T-cell (primary cell): ENCODE measurements at regions not wholly inside any gene's neighbourhood (a gene's known extent, or its start where the extent isn't known, plus 50 kb on each side); places are given as distances from the start of the nearest gene placed in this dataset.
"Not testable (repeated sequence)": the region's sequence is repeated elsewhere in the genome, so short reads cannot be mapped to it uniquely, and the experiment has no call there.

ENCODE experiments used
- ATAC-seq, 4 experiments: fragments of 200-7000 bp in 3 of 4; fragments of 150-1000 bp in 1 of 4; cut with Tn5 transposase; replicated peaks in 1 of 4; 1 replicate in 3 of 4; 2 replicates in 1 of 4; pipeline ENCODE4 v1.10.0; 2021; ENCODE audit warnings: moderate library complexity in 3 of 4, mild to moderate bottlenecking in 2 of 4, moderate number of reproducible peaks in 1 of 4
- CTCF ChIA-PET, 2 donors: fragments of 300-600 bp; sonication (Branson Sonifier 250); formaldehyde crosslinking; loops; one replicate each; lab custom pipeline; 2022; ENCODE audit warnings: antibody characterized with exemption in 2 of 2; lab: Charles Lee
- POLR2A ChIA-PET, 2 donors: fragments of 300-600 bp; sonication (Branson Sonifier 250); formaldehyde crosslinking; loops; one replicate each; lab custom pipeline; 2022; ENCODE audit warnings: antibody characterized with exemption in 2 of 2; lab: Charles Lee
- DNase-seq, 35 experiments: peaks; one replicate each; pipeline versions ENCODE4 v3.0.0 to v3.0.0-alpha.2; 2013 to 2023
- H3K27ac ChIP-seq: one replicate; pipeline ENCODE4 v1.5.1; 2013; ENCODE audit warnings: low read length
- H3K27me3 ChIP-seq, 2 experiments: replicated peaks in 1 of 2; 1 replicate in 1 of 2; 2 replicates in 1 of 2; pipeline versions ENCODE4 v1.6.1 to v1.7.0; 2013; ENCODE audit warnings: low read length in 1 of 2, mixed read lengths in 1 of 2; ENCODE audit not compliant: control insufficient read depth in 2 of 2, insufficient read depth in 2 of 2; ENCODE audit errors: extremely low read depth in 1 of 2
- H3K36me3 ChIP-seq, 2 donors: 1 replicate in 1 of 2; 2 replicates in 1 of 2; pipeline versions ENCODE4 v1.6.1 to v1.7.0; 2013; ENCODE audit warnings: low read length in 1 of 2; ENCODE audit not compliant: control insufficient read depth in 2 of 2, insufficient read depth in 1 of 2; ENCODE audit errors: extremely low read depth in 1 of 2
- H3K4me1 ChIP-seq, 2 experiments: 1 replicate in 1 of 2; 2 replicates in 1 of 2; pipeline versions ENCODE4 v1.6.1 to v1.7.0; 2013; ENCODE audit warnings: low read length in 2 of 2, mixed read lengths in 1 of 2; ENCODE audit not compliant: insufficient read depth in 2 of 2, control insufficient read depth in 1 of 2; ENCODE audit errors: extremely low read depth in 1 of 2
- H3K4me3 ChIP-seq, 2 donors: 1 replicate in 1 of 2; 2 replicates in 1 of 2; pipeline versions ENCODE4 v1.5.1 to v1.7.0; 2013; ENCODE audit warnings: mild to moderate bottlenecking in 2 of 2, low read length in 1 of 2, moderate library complexity in 1 of 2; ENCODE audit not compliant: control insufficient read depth in 1 of 2; ENCODE audit errors: extremely low read depth in 1 of 2
- H3K9me3 ChIP-seq: 2 replicates; pipeline ENCODE4 v1.7.0; 2013
- H3K27ac Mint-ChIP-seq, 2 donors: one replicate each; pipeline ENCODE4 v1.8.0; 2020 to 2021; ENCODE audit warnings: mild to moderate bottlenecking in 2 of 2, mixed read lengths in 2 of 2
- H3K27me3 Mint-ChIP-seq, 2 donors: one replicate each; pipeline ENCODE4 v1.8.0; 2021 to 2022; ENCODE audit warnings: mixed read lengths in 2 of 2
- H3K36me3 Mint-ChIP-seq: one replicate; pipeline ENCODE4 v1.8.0; 2021; ENCODE audit warnings: mixed read lengths
- H3K4me1 Mint-ChIP-seq, 3 donors: one replicate each; pipeline ENCODE4 v1.8.0; 2020 to 2022; ENCODE audit warnings: mixed read lengths in 3 of 3, mild to moderate bottlenecking in 1 of 3
- H3K4me3 Mint-ChIP-seq, 3 donors: one replicate each; pipeline ENCODE4 v1.8.0; 2020 to 2022; ENCODE audit warnings: mild to moderate bottlenecking in 3 of 3, mixed read lengths in 3 of 3, moderate library complexity in 3 of 3
- H3K9me3 Mint-ChIP-seq, 3 donors: one replicate each; pipeline ENCODE4 v1.8.0; 2020 to 2022; ENCODE audit warnings: mixed read lengths in 3 of 3
- WGBS: methylation state at CpG from one replicate; pipeline ENCODE4 v1.1.5; 2013; ENCODE audit warnings: missing lambda C conversion rate; ENCODE audit not compliant: insufficient coverage; 5-methylcytosine and 5-hydroxymethylcytosine counted together

DNA sequence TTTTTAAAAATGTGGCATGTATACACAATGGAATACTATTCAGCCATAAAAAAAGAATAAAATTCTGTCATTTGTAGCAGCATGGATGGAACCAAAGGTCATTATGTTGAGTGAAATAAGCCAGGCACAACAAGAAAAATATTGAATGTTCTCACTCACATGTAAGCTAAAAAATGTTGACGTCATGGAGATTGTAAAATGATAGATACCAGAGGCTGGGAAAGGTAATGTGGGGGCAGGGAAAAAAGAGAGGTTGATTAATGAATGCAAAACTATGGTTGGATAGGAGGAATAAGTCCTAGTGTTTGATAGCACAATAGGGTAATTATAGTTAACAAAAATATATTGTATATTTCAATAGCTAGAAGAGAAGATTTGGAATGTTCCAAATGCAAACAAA lies 89.1 kb upstream of the SLC35F3 start:
- DNase-seq (no peak), ATAC-seq (no peak)
- 57% methylated on average over 1 of the region's 1 CpG for WGBS
- Histone ChIP-seq H3K4me3 (no peak overlapping the region), H3K36me3 (no peaks in the 10 kb centered on the region), H3K27ac (no peak overlapping the region), H3K27me3 (peaks cover 0 to 4% of the 10 kb centered on the region in 2 experiments), H3K9me3 (no peaks in the 10 kb centered on the region), H3K4me1 (no peaks in the 10 kb centered on the region)
- no peaks in the 10 kb centered on the region for H3K4me1 Mint-ChIP-seq
- POLR2A ChIA-PET, result interaction anchor here in 1 of 2 donors (0.5 kb wide), 1 partner anchor 398 kb away, joined by 5 read pairs; no protein-coding TSS in a partner anchor
- H3K9me3 Mint-ChIP-seq, result no peaks in the 10 kb centered on the region
- H3K27me3 Mint-ChIP-seq, result peaks cover 17 to 38% of the 10 kb centered on the region in 2 donors
- H3K36me3 Mint-ChIP-seq, result no peaks in the 10 kb centered on the region
- H3K27ac Mint-ChIP-seq, result no peak overlapping the region
- H3K4me3 Mint-ChIP-seq, result no peak overlapping the region
- CTCF ChIA-PET, result no interaction called here

DNA sequence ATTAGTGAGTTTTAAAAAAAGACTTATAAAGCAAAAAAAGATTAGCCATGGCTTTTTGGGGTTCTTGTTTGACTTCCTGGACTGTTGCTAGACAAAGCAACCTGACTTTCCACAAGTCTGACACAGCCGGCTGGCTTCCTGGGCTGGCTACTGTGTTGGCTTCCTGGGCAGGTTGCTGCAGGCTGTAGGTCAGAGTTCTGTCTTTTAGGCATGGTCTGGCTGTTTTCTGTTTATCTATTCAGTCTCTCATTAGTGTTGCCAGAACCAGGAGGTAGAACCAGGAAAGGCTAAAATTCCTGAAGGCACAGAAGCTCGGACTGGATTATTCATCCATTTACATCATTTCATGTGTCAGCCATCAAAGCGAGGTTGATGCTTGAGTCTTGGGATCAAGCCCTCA lies 88.6 kb upstream of the SLC35F3 start:
- POLR2A ChIA-PET, result interaction anchor here in 1 of 2 donors (0.5 kb wide), 1 partner anchor 399 kb away, joined by 5 read pairs; no protein-coding TSS in a partner anchor
- H3K27ac Mint-ChIP-seq, result no peak overlapping the region
- WGBS, result 25% methylated on average over 1 of the region's 3 CpGs
- CTCF ChIA-PET, result no interaction called here
- no peak overlapping the region for H3K4me3 Mint-ChIP-seq
- H3K4me1 Mint-ChIP-seq, result no peaks in the 10 kb centered on the region
- H3K27me3 ChIP-seq, result peaks cover 0 to 7% of the 10 kb centered on the region in 2 experiments
- H3K4me1 ChIP-seq, result no peaks in the 10 kb centered on the region
- peaks cover 17 to 36% of the 10 kb centered on the region in 2 donors for H3K27me3 Mint-ChIP-seq
- no peaks in the 10 kb centered on the region for H3K36me3 ChIP-seq
- ATAC-seq (no peak), DNase-seq (no peak)
- H3K4me3 ChIP-seq, result no peak overlapping the region
- no peaks in the 10 kb centered on the region for H3K9me3 Mint-ChIP-seq
- H3K27ac ChIP-seq, result no peak overlapping the region
- H3K36me3 Mint-ChIP-seq, result no peaks in the 10 kb centered on the region
- no peaks in the 10 kb centered on the region for H3K9me3 ChIP-seq

DNA sequence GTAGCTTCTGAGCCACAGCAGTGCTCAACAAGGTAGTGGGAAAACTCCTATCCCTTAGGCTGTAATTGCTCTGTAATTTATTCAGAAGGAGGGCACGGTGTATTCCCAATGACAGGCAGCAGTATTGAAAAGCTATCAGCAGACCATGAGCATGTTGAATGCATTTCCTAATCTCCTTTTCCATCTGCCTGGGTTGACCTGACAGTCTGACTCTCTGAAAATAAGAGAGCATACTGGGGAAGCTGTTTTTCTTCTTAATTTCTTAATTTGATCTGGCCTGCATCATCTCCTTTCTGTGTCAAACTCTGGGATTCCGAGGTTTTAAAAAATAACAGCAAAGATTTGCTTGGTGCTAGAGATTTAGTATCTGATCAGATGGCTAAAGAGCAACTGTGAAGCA lies 88.1 kb upstream of the SLC35F3 start:
- Mint-ChIP-seq H3K9me3 (no peaks in the 10 kb centered on the region), H3K36me3 (no peaks in the 10 kb centered on the region), H3K27ac (no peak overlapping the region), H3K27me3 (peaks cover 13 to 34% of the 10 kb centered on the region in 2 donors), H3K4me1 (no peaks in the 10 kb centered on the region), H3K4me3 (no peak overlapping the region)
- Histone ChIP-seq H3K27me3 (peaks cover 0 to 7% of the 10 kb centered on the region in 2 experiments), H3K36me3 (no peaks in the 10 kb centered on the region), H3K4me1 (no peaks in the 10 kb centered on the region), H3K9me3 (no peaks in the 10 kb centered on the region), H3K27ac (no peak overlapping the region), H3K4me3 (no peak overlapping the region)
- no peak for ATAC-seq
- WGBS, result no CpG with 5 or more reads among the region's 2 CpGs
- no peak for DNase-seq
- POLR2A ChIA-PET, result no interaction called here
- CTCF ChIA-PET, result no interaction called here

- POLR2A ChIA-PET, result no interaction called here
- no peak for DNase-seq
- H3K9me3 ChIP-seq, result no peaks in the 10 kb centered on the region
- H3K27ac ChIP-seq, result no peak overlapping the region
- no CpG with 5 or more reads among the region's 1 CpG for WGBS
- H3K4me1 ChIP-seq, result no peaks in the 10 kb centered on the region
- H3K36me3 ChIP-seq, result no peaks in the 10 kb centered on the region
- H3K27me3 ChIP-seq, result peaks cover 0 to 16% of the 10 kb centered on the region in 2 experiments
- peaks cover 0 to 6% (median 5%) of the 10 kb centered on the region in 3 donors for H3K9me3 Mint-ChIP-seq
- H3K4me3 ChIP-seq, result no peak overlapping the region
- no peak overlapping the region for H3K27ac Mint-ChIP-seq
- no peaks in the 10 kb centered on the region for H3K36me3 Mint-ChIP-seq
- H3K4me3 Mint-ChIP-seq, result no peak overlapping the region
- H3K4me1 Mint-ChIP-seq, result no peaks in the 10 kb centered on the region
- CTCF ChIA-PET, result no interaction called here
- H3K27me3 Mint-ChIP-seq, result peaks cover 11 to 15% of the 10 kb centered on the region in 2 donors
- ATAC-seq, result no peak
Measured at GRCh38 chr1:233819042-233819441, 85.4 kb upstream of the SLC35F3 start.

DNA sequence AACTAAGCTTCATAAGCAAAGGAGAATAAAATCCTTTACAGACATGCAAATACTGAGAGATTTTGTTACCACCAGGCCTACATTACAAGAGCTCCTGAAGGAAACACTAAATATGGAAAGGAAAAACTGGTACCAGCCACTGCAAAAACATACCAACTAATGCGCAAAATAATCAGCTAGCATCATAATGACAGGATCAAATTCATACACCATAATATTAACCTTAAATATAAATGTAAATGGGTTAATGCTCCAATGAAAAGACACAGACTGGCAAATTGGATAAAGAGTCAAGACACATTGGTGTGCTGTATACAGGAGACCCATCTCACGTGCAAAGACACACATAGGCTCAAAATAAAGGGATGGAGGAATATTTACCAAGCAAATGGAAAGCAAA lies 80.3 kb upstream of the SLC35F3 start:
- H3K4me3 Mint-ChIP-seq, H3K4me1 Mint-ChIP-seq, DNase-seq, ATAC-seq, POLR2A ChIA-PET, H3K27me3 Mint-ChIP-seq, H3K36me3 Mint-ChIP-seq, H3K27ac ChIP-seq, CTCF ChIA-PET, H3K9me3 ChIP-seq, H3K4me1 ChIP-seq, H3K36me3 ChIP-seq, H3K4me3 ChIP-seq, H3K27ac Mint-ChIP-seq: not testable (repeated sequence)
- WGBS, result no CpG with 5 or more reads among the region's 2 CpGs
- peaks cover 2 to 19% (median 6%) of the 10 kb centered on the region in 3 donors for H3K9me3 Mint-ChIP-seq
- peaks cover 0 to 16% of the 10 kb centered on the region in 2 experiments for H3K27me3 ChIP-seq

DNA sequence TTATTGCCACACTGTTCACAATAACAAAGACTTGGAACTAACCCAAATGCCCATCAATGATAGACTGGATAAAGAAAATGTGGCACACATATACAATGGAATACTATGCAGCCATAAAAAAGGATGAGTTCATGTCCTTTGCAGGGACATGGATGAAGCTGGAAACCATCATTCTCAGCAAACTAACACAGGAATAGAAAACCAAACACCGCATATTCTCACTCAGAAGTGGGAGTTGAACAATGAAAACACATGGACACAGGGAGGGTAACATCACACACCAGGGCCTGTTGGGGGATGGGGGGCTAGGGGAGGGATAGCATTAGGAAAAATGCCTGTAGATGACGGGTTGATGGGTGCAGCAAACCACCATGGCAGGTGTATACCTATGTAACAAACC lies 76.5 kb upstream of the SLC35F3 start:
- H3K4me3 ChIP-seq, H3K4me1 ChIP-seq, CTCF ChIA-PET, H3K27me3 ChIP-seq, H3K4me3 Mint-ChIP-seq, H3K27ac Mint-ChIP-seq, H3K27me3 Mint-ChIP-seq, H3K4me1 Mint-ChIP-seq, H3K9me3 ChIP-seq, DNase-seq, H3K36me3 Mint-ChIP-seq, H3K27ac ChIP-seq, POLR2A ChIA-PET, H3K36me3 ChIP-seq, ATAC-seq: not testable (repeated sequence)
- H3K9me3 Mint-ChIP-seq, result peaks cover 16 to 34% (median 19%) of the 10 kb centered on the region in 3 donors
- WGBS, result no CpG with 5 or more reads among the region's 2 CpGs

- ATAC-seq (no peak), DNase-seq (no peak)
- Histone ChIP-seq H3K9me3 (no peaks in the 10 kb centered on the region), H3K27ac (no peak overlapping the region), H3K4me1 (no peaks in the 10 kb centered on the region), H3K27me3 (no peaks in the 10 kb centered on the region), H3K4me3 (no peak overlapping the region), H3K36me3 (no peaks in the 10 kb centered on the region)
- no peak overlapping the region for H3K4me3 Mint-ChIP-seq
- peaks cover 3 to 5% of the 10 kb centered on the region in 2 donors for H3K27me3 Mint-ChIP-seq
- POLR2A ChIA-PET, result no interaction called here
- no peaks in the 10 kb centered on the region for H3K4me1 Mint-ChIP-seq
- no peak overlapping the region for H3K27ac Mint-ChIP-seq
- CTCF ChIA-PET, result no interaction called here
- no peaks in the 10 kb centered on the region for H3K36me3 Mint-ChIP-seq
- H3K9me3 Mint-ChIP-seq, result peaks cover 16 to 34% (median 17%) of the 10 kb centered on the region in 3 donors
Measured at GRCh38 chr1:233828480-233828879, 76.0 kb upstream of the SLC35F3 start.
